HG03060 (cell line): ENCODE measurements at regions not wholly inside any gene's neighbourhood (a gene's known extent, or its start where the extent isn't known, plus 50 kb on each side); places are given as distances from the start of the nearest gene placed in this dataset.
A peak's percentile ranks its signal among the peaks of the same experiment; 100 is the strongest.
"Not testable (repeated sequence)": the region's sequence is repeated elsewhere in the genome, so short reads cannot be mapped to it uniquely, and the experiment has no call there.

Source experiments
- ATAC-seq: cut with Tn5 transposase; IDR thresholded peaks from one replicate; pipeline ENCODE4 v1.9.1; 2021; ENCODE audit warnings: low read depth, moderate number of reproducible peaks; ENCODE audit not compliant: unreplicated experiment

- ATAC-seq, result no peak
These were observed 329.4 kb upstream of the CDH5 start for GRCh38 chr16:66036793-66037715.

GRCh38 chr16:66036184-66036583 lies 330.3 kb upstream of the CDH5 start:
- no peak for ATAC-seq

GRCh38 chr16:66035096-66035495 lies 331.4 kb upstream of the CDH5 start:
- ATAC-seq, result no peak

GRCh38 chr16:66032841-66033240 lies 333.6 kb upstream of the CDH5 start:
- no peak for ATAC-seq

GRCh38 chr16:66030036-66030435 lies 336.5 kb upstream of the CDH5 start:
- ATAC-seq, result no peak

- no peak for ATAC-seq
These were observed 337.8 kb upstream of the CDH5 start for GRCh38 chr16:66028510-66029216.

- no peak for ATAC-seq
These were observed 339.6 kb upstream of the CDH5 start for GRCh38 chr16:66026787-66027330.

GRCh38 chr16:66026211-66026610 lies 340.3 kb upstream of the CDH5 start:
- no peak for ATAC-seq

- no peak for ATAC-seq
These were observed 340.7 kb upstream of the CDH5 start for GRCh38 chr16:66025751-66026150.

GRCh38 chr16:66024567-66024966 lies 341.9 kb upstream of the CDH5 start:
- not testable (repeated sequence) for ATAC-seq

- no peak for ATAC-seq
These were observed 343.0 kb upstream of the CDH5 start for GRCh38 chr16:66023481-66023880.

GRCh38 chr16:66020642-66021041 lies 345.8 kb upstream of the CDH5 start:
- ATAC-seq, result peak; percentile 79

GRCh38 chr16:66020046-66020445 lies 346.4 kb upstream of the CDH5 start:
- ATAC-seq, result no peak

- not testable (repeated sequence) for ATAC-seq
These were observed 347.0 kb upstream of the CDH5 start for GRCh38 chr16:66019502-66019901.

GRCh38 chr16:66014221-66014620 lies 352.3 kb upstream of the CDH5 start:
- ATAC-seq, result no peak

GRCh38 chr16:66013486-66013885 lies 353.0 kb upstream of the CDH5 start:
- ATAC-seq, result no peak

GRCh38 chr16:66008136-66008535 lies 358.4 kb upstream of the CDH5 start:
- no peak for ATAC-seq

- no peak for ATAC-seq
These were observed 358.8 kb upstream of the CDH5 start for GRCh38 chr16:66007717-66008116.

- no peak for ATAC-seq
These were observed 360.0 kb upstream of the CDH5 start for GRCh38 chr16:66006485-66006884.

GRCh38 chr16:66004699-66005098 lies 361.8 kb upstream of the CDH5 start:
- ATAC-seq, result no peak

- ATAC-seq, result no peak
These were observed 363.3 kb upstream of the CDH5 start for GRCh38 chr16:66003201-66003600.
